ENCODE measurements at regions not wholly inside any gene's neighbourhood (a gene's known extent, or its start where the extent isn't known, plus 50 kb on each side); places are given as distances from the start of the nearest gene placed in this dataset.

- TF ChIP-seq, protein P1, sequence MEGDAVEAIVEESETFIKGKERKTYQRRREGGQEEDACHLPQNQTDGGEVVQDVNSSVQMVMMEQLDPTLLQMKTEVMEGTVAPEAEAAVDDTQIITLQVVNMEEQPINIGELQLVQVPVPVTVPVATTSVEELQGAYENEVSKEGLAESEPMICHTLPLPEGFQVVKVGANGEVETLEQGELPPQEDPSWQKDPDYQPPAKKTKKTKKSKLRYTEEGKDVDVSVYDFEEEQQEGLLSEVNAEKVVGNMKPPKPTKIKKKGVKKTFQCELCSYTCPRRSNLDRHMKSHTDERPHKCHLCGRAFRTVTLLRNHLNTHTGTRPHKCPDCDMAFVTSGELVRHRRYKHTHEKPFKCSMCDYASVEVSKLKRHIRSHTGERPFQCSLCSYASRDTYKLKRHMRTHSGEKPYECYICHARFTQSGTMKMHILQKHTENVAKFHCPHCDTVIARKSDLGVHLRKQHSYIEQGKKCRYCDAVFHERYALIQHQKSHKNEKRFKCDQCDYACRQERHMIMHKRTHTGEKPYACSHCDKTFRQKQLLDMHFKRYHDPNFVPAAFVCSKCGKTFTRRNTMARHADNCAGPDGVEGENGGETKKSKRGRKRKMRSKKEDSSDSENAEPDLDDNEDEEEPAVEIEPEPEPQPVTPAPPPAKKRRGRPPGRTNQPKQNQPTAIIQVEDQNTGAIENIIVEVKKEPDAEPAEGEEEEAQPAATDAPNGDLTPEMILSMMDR (IDR thresholded peaks at IDR 0.05), result no peak
- no peak for TF ChIP-seq POLR2A (IDR thresholded peaks at IDR 0.05)
Observed at GRCh38 chr3:194029846-194030245, 106.1 kb upstream of the HES1 start.

All from adrenal gland (tissue), 5 donors.